ENCODE measurements at regions not wholly inside any gene's neighbourhood (a gene's known extent, or its start where the extent isn't known, plus 50 kb on each side); places are given as distances from the start of the nearest gene placed in this dataset.

- TF ChIP-seq, protein P1, sequence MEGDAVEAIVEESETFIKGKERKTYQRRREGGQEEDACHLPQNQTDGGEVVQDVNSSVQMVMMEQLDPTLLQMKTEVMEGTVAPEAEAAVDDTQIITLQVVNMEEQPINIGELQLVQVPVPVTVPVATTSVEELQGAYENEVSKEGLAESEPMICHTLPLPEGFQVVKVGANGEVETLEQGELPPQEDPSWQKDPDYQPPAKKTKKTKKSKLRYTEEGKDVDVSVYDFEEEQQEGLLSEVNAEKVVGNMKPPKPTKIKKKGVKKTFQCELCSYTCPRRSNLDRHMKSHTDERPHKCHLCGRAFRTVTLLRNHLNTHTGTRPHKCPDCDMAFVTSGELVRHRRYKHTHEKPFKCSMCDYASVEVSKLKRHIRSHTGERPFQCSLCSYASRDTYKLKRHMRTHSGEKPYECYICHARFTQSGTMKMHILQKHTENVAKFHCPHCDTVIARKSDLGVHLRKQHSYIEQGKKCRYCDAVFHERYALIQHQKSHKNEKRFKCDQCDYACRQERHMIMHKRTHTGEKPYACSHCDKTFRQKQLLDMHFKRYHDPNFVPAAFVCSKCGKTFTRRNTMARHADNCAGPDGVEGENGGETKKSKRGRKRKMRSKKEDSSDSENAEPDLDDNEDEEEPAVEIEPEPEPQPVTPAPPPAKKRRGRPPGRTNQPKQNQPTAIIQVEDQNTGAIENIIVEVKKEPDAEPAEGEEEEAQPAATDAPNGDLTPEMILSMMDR (IDR thresholded peaks at IDR 0.05) = no peak
- no peak for TF ChIP-seq EP300 (IDR thresholded peaks at IDR 0.05)
- TF ChIP-seq POLR2A (IDR thresholded peaks at IDR 0.05) = no peak
These were observed 177.1 kb downstream of the BRD1 start for GRCh38 chr22:49650336-49651241.
